Suprapubic skin (tissue), 3 donors: ENCODE measurements at regions not wholly inside any gene's neighbourhood (a gene's known extent, or its start where the extent isn't known, plus 50 kb on each side); places are given as distances from the start of the nearest gene placed in this dataset.

Experiments used
- EP300 ChIP-seq: sonication (generic); formaldehyde crosslinking; IDR thresholded peaks from one replicate; pipeline ENCODE4 v1.6.1; 2017; ENCODE audit warnings: antibody characterized with exemption
- TF ChIP-seq, protein P1 (sequence below), 2 donors: fragments of 200-600 bp in 1 of 2; fragments of 450-650 bp in 1 of 2; sonication (generic) in 1 of 2; IDR thresholded peaks; one replicate each; pipeline ENCODE4 v1.5.1; 2016 to 2019; ENCODE audit warnings: antibody characterized with exemption in 2 of 2, mild to moderate bottlenecking in 1 of 2, moderate library complexity in 1 of 2

DNA sequence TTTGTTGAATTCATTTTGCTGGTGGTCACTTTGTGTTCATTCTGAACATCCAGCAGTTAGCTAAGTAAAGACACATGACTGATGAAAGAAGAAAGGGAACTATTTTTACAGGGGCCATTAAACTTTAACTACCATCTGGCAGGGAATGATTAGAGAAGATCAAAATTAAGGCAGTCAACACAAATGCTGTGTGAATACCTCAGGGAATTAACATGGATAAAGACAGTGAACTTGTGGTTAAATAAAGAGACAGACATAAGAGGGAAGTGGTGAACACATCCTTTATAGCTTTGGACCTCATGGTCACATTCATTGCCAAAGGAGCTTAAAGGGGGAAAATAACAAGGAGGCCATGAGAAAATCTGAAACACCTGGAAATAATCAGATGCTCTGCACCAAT lies 52.6 kb upstream of the ATP5MC3 start:
- TF ChIP-seq, protein P1, sequence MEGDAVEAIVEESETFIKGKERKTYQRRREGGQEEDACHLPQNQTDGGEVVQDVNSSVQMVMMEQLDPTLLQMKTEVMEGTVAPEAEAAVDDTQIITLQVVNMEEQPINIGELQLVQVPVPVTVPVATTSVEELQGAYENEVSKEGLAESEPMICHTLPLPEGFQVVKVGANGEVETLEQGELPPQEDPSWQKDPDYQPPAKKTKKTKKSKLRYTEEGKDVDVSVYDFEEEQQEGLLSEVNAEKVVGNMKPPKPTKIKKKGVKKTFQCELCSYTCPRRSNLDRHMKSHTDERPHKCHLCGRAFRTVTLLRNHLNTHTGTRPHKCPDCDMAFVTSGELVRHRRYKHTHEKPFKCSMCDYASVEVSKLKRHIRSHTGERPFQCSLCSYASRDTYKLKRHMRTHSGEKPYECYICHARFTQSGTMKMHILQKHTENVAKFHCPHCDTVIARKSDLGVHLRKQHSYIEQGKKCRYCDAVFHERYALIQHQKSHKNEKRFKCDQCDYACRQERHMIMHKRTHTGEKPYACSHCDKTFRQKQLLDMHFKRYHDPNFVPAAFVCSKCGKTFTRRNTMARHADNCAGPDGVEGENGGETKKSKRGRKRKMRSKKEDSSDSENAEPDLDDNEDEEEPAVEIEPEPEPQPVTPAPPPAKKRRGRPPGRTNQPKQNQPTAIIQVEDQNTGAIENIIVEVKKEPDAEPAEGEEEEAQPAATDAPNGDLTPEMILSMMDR (IDR thresholded peaks at IDR 0.05) = no peak
- no peak for TF ChIP-seq EP300
